Sigmoid colon (tissue), 6 donors: ENCODE measurements at regions not wholly inside any gene's neighbourhood (a gene's known extent, or its start where the extent isn't known, plus 50 kb on each side); places are given as distances from the start of the nearest gene placed in this dataset.

ENCODE experiments used
- DNase-seq: peaks from one replicate; pipeline ENCODE4 v3.0.0-alpha.2; 2019
- H3K27ac ChIP-seq, 4 donors: fragments of 200-600 bp; sonication (generic); one replicate each; pipeline ENCODE4 v1.5.1; 2016 to 2019; ENCODE audit warnings: mild to moderate bottlenecking in 1 of 4
- H3K27me3 ChIP-seq, 3 donors: fragments of 200-600 bp; sonication (generic); one replicate each; pipeline ENCODE4 v1.5.1; 2019; ENCODE audit warnings: mild to moderate bottlenecking in 1 of 3
- H3K36me3 ChIP-seq, 4 donors: fragments of 200-600 bp; sonication (generic); one replicate each; pipeline ENCODE4 v1.5.1; 2016 to 2019
- H3K4me1 ChIP-seq, 4 donors: fragments of 200-600 bp; sonication (generic); one replicate each; pipeline ENCODE4 v1.5.1; 2017 to 2019
- H3K4me3 ChIP-seq, 4 donors: fragments of 200-600 bp; sonication (generic); one replicate each; pipeline ENCODE4 v1.5.1; 2017 to 2019; ENCODE audit warnings: mild to moderate bottlenecking in 2 of 4, moderate library complexity in 1 of 4
- H3K9me3 ChIP-seq, 4 donors: fragments of 200-600 bp in 3 of 4; sonication (generic) in 3 of 4; one replicate each; pipeline versions ENCODE4 v1.5.1 to v1.6.1; 2013 to 2019
- CTCF ChIP-seq, 4 experiments: fragments of 450-650 bp in 3 of 4; fragments of 200-600 bp in 1 of 4; IDR thresholded peaks; one replicate each; pipeline ENCODE4 v1.5.1; 2016 to 2019; ENCODE audit warnings: antibody characterized with exemption in 4 of 4, mild to moderate bottlenecking in 3 of 4, moderate library complexity in 2 of 4
- EP300 ChIP-seq, 4 donors: sonication (generic); formaldehyde crosslinking; IDR thresholded peaks; one replicate each; pipeline ENCODE4 v1.6.1; 2017; ENCODE audit warnings: antibody characterized with exemption in 4 of 4
- POLR2A ChIP-seq, 2 donors: fragments of 450-650 bp; IDR thresholded peaks; one replicate each; pipeline ENCODE4 v1.6.1; 2016; ENCODE audit warnings: antibody characterized with exemption in 2 of 2, mild to moderate bottlenecking in 2 of 2, moderate library complexity in 2 of 2
- POLR2AphosphoS5 ChIP-seq, 4 donors: sonication (generic); formaldehyde crosslinking; IDR thresholded peaks; one replicate each; pipeline ENCODE4 v1.6.1; 2017; ENCODE audit warnings: antibody characterized with exemption in 4 of 4
- WGBS, 2 donors: extraction: QIAGEN DNeasy Blood & Tissue Kit; methylation state at CpG; one replicate each; pipeline ENCODE4 v1.1.7; 2013; 5-methylcytosine and 5-hydroxymethylcytosine counted together
- intact Hi-C: fragments of 100-400 bp; cut with DNase I; formaldehyde crosslinking; loops from one replicate; pipeline ENCODE4 v1.15.1; 2023
- donor health status: healthy with polysubstance abuse.
- donor health status: healthy.

DNA sequence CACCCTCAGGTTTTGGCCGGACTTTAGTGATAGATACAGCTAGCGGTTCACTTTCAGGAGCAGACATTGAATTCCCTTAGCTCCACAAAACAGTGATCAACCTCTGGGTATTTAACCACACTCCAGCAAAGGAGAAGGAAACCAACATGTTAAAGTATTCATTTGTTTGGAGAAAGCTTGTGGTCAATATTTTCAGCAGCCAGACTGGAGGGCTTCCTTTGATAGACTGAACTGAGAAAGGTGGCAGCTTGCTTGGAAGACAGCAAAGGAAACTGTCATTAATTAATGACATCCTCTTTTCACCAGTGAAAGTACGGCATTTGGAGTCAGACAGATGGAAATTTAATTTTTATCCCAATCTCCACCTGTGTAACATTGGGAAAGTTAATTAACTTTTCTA, 289.1 kb upstream of the CLNK start:
- no peaks in the 10 kb centered on the region for H3K4me1 ChIP-seq
- 73 to 91% methylated on average over 3 of the region's 3 CpGs for WGBS, 2 donors
- no peaks in the 10 kb centered on the region for H3K36me3 ChIP-seq
- intact Hi-C loops = no loop called here
- H3K27me3 ChIP-seq = no peaks in the 10 kb centered on the region
- no peak overlapping the region for H3K4me3 ChIP-seq
- no peaks in the 10 kb centered on the region for H3K9me3 ChIP-seq
- H3K27ac ChIP-seq = no peak overlapping the region
- TF ChIP-seq CTCF (IDR thresholded peaks at IDR 0.05) (no peak), POLR2AphosphoS5 (IDR thresholded peaks at IDR 0.05) (no peak), POLR2A (IDR thresholded peaks at IDR 0.05) (no peak), EP300 (IDR thresholded peaks at IDR 0.05) (no peak)
- no peak for DNase-seq

GRCh38 chr4:10971800-10972401, 287.3 kb upstream of the CLNK start:
- no peaks in the 10 kb centered on the region for H3K4me1 ChIP-seq
- no peak for DNase-seq
- H3K4me3 ChIP-seq = no peak overlapping the region
- no peaks in the 10 kb centered on the region for H3K36me3 ChIP-seq
- H3K9me3 ChIP-seq = no peaks in the 10 kb centered on the region
- intact Hi-C loops = no loop called here
- no peaks in the 10 kb centered on the region for H3K27me3 ChIP-seq
- 82 to 90% methylated on average over 4 of the region's 4 CpGs for WGBS, 2 donors
- H3K27ac ChIP-seq = no peak overlapping the region
- TF ChIP-seq POLR2AphosphoS5 (IDR thresholded peaks at IDR 0.05) = no peak
- TF ChIP-seq POLR2A (IDR thresholded peaks at IDR 0.05) = no peak
- TF ChIP-seq CTCF (IDR thresholded peaks at IDR 0.05) = no peak
- TF ChIP-seq EP300 (IDR thresholded peaks at IDR 0.05) = no peak

- intact Hi-C loops = no loop called here
- 80 to 87% methylated on average over 5 of the region's 5 CpGs for WGBS, 2 donors
- H3K4me1 ChIP-seq = peaks cover 0 to 5% (median 3%) of the 10 kb centered on the region in 4 donors
- H3K4me3 ChIP-seq = no peak overlapping the region
- no peak for TF ChIP-seq POLR2A (IDR thresholded peaks at IDR 0.05)
- no peak for TF ChIP-seq CTCF (IDR thresholded peaks at IDR 0.05)
- no peak for TF ChIP-seq POLR2AphosphoS5 (IDR thresholded peaks at IDR 0.05)
- TF ChIP-seq EP300 (IDR thresholded peaks at IDR 0.05) = no peak
- no peak overlapping the region for H3K27ac ChIP-seq
- no peaks in the 10 kb centered on the region for H3K9me3 ChIP-seq
- H3K36me3 ChIP-seq = no peaks in the 10 kb centered on the region
- no peak for DNase-seq
- no peaks in the 10 kb centered on the region for H3K27me3 ChIP-seq
Measured at GRCh38 chr4:10965196-10965595, 280.6 kb upstream of the CLNK start.

- WGBS, 2 donors = 75 to 91% methylated on average over 11 of the region's 11 CpGs
- no peak for DNase-seq
- Histone ChIP-seq H3K36me3 (no peaks in the 10 kb centered on the region), H3K4me1 (peaks cover 0 to 16% (median 13%) of the 10 kb centered on the region in 4 donors), H3K4me3 (no peak overlapping the region), H3K27ac (no peak overlapping the region), H3K27me3 (no peaks in the 10 kb centered on the region), H3K9me3 (no peaks in the 10 kb centered on the region)
- TF ChIP-seq POLR2AphosphoS5 (IDR thresholded peaks at IDR 0.05) = no peak
- TF ChIP-seq POLR2A (IDR thresholded peaks at IDR 0.05) = no peak
- TF ChIP-seq EP300 (IDR thresholded peaks at IDR 0.05) = no peak
- TF ChIP-seq CTCF (IDR thresholded peaks at IDR 0.05) = no peak
- intact Hi-C loops = no loop called here
Measured at GRCh38 chr4:10963958-10964703, 279.6 kb upstream of the CLNK start.
